ENCODE measurements at regions not wholly inside any gene's neighbourhood (a gene's known extent, or its start where the extent isn't known, plus 50 kb on each side); places are given as distances from the start of the nearest gene placed in this dataset.

GRCh38 chr10:4645836-4646235, 180.2 kb upstream of the AKR1E2 start:
- Histone ChIP-seq H3K9ac (replicated peaks; ENCODE audit: extremely low read depth, insufficient read depth, low read length) (no peak overlapping the region), H2AFZ (ENCODE audit: low read depth, low read length) (no peak overlapping the region), H4K20me1 (replicated peaks; ENCODE audit: control insufficient read depth, extremely low read depth, insufficient read depth, low read length) (no peaks in the 10 kb centered on the region), H3K27me3 (ENCODE audit: control insufficient read depth in 2 of 2, insufficient read depth in 2 of 2, low read length in 2 of 2) (no peaks in the 10 kb centered on the region), H3K4me3 (replicated peaks in 1 of 3; ENCODE audit: insufficient read depth in 1 of 3, low read depth in 1 of 3, low read length in 3 of 3) (no peak overlapping the region), H3K4me1 (ENCODE audit: control insufficient read depth, extremely low read depth, insufficient read depth, low read length) (peaks cover 28% of the 10 kb centered on the region), H3K27ac (ENCODE audit: insufficient read depth, low read depth, low read length) (no peak overlapping the region), H3K9me1 (replicated peaks; ENCODE audit: control insufficient read depth, extremely low read depth, insufficient read depth, low read length) (no peaks in the 10 kb centered on the region), H3K79me2 (ENCODE audit: control insufficient read depth, insufficient read depth, low read length) (no peaks in the 10 kb centered on the region), H3K4me2 (ENCODE audit: insufficient read depth, low read length) (no peak overlapping the region), H3K9me3 (replicated peaks; ENCODE audit: control insufficient read depth, insufficient read depth, low read length) (no peaks in the 10 kb centered on the region), H3K36me3 (ENCODE audit: control insufficient read depth in 2 of 2, extremely low read depth in 1 of 2, insufficient read depth in 2 of 2, low read length in 2 of 2) (peaks cover 0 to 2% of the 10 kb centered on the region in 2 experiments)
- TF ChIP-seq CTCF (IDR thresholded peaks at IDR 0.05; ENCODE audit: extremely low read depth in 1 of 2, insufficient read depth in 1 of 2, low read depth in 1 of 2, low read length in 2 of 2) (no peak), EZH2 (IDR thresholded peaks at IDR 0.05; ENCODE audit: borderline replicate concordance, low read depth, low read length, severe bottlenecking) (no peak), MAX (IDR thresholded peaks at IDR 0.05; ENCODE audit: insufficient read depth, insufficient read length) (no peak), FOS (IDR thresholded peaks at IDR 0.05; ENCODE audit: borderline replicate concordance, insufficient read depth, low read length) (no peak)
- ChIA-PET POLR2A (no interaction called here), CTCF (interaction anchor here (0.7 kb wide), 1 partner anchor 183 kb away, joined by 3 read pairs; no protein-coding TSS in a partner anchor)
- dilution Hi-C loops (cut with MboI; ENCODE audit: extremely low pct_ligation_motif_present, low sequenced_read_pairs) (no loop called here), intact Hi-C loops (cut with micrococcal nuclease) (loop anchor here (5.0 kb wide), 2 partner anchors 104 to 194 kb away; no protein-coding TSS in a partner anchor)
- no peak for FAIRE-seq
- no TSS peak for BruUV-seq (replicated peaks)
- peak; percentile 49 for DNase-seq (ENCODE audit: low read depth, low spot score)

GRCh38 chr10:4643471-4643870, 182.5 kb upstream of the AKR1E2 start:
- POLR2A ChIA-PET = no interaction called here
- H3K27me3 ChIP-seq (ENCODE audit: control insufficient read depth in 2 of 2, insufficient read depth in 2 of 2, low read length in 2 of 2) = no peaks in the 10 kb centered on the region
- dilution Hi-C loops (cut with MboI; ENCODE audit: extremely low pct_ligation_motif_present, low sequenced_read_pairs) = no loop called here
- intact Hi-C loops (cut with micrococcal nuclease) = no loop called here
- peaks cover 0 to 5% of the 10 kb centered on the region in 2 experiments for H3K36me3 ChIP-seq (ENCODE audit: control insufficient read depth in 2 of 2, extremely low read depth in 1 of 2, insufficient read depth in 2 of 2, low read length in 2 of 2)
- peaks cover 19% of the 10 kb centered on the region for H3K4me1 ChIP-seq (ENCODE audit: control insufficient read depth, extremely low read depth, insufficient read depth, low read length)
- H3K27ac ChIP-seq (ENCODE audit: insufficient read depth, low read depth, low read length) = no peak overlapping the region
- H3K79me2 ChIP-seq (ENCODE audit: control insufficient read depth, insufficient read depth, low read length) = no peaks in the 10 kb centered on the region
- no peak for FAIRE-seq
- H3K9ac ChIP-seq (replicated peaks; ENCODE audit: extremely low read depth, insufficient read depth, low read length) = no peak overlapping the region
- no peaks in the 10 kb centered on the region for H3K9me3 ChIP-seq (replicated peaks; ENCODE audit: control insufficient read depth, insufficient read depth, low read length)
- no peak overlapping the region for H2AFZ ChIP-seq (ENCODE audit: low read depth, low read length)
- H4K20me1 ChIP-seq (replicated peaks; ENCODE audit: control insufficient read depth, extremely low read depth, insufficient read depth, low read length) = no peaks in the 10 kb centered on the region
- DNase-seq (ENCODE audit: low read depth, low spot score) = no peak
- CTCF ChIA-PET = no interaction called here
- no TSS peak for BruUV-seq (replicated peaks)
- TF ChIP-seq GATA2 (IDR thresholded peaks at IDR 0.05; ENCODE audit: insufficient read depth, insufficient read length, low read depth, low read length) (no peak), POLR2AphosphoS5 (IDR thresholded peaks at IDR 0.05; ENCODE audit: insufficient read depth, low read depth, low read length) (no peak), JUN (IDR thresholded peaks at IDR 0.05; ENCODE audit: borderline replicate concordance, insufficient read depth, insufficient read length, low read depth) (no peak), EZH2 (IDR thresholded peaks at IDR 0.05; ENCODE audit: borderline replicate concordance, low read depth, low read length, severe bottlenecking) (no peak), CTCF (IDR thresholded peaks at IDR 0.05; ENCODE audit: extremely low read depth in 1 of 2, insufficient read depth in 1 of 2, low read depth in 1 of 2, low read length in 2 of 2) (no peak), MYC (IDR thresholded peaks at IDR 0.05; ENCODE audit: low read depth, low read length) (no peak), POLR2A (IDR thresholded peaks at IDR 0.05; ENCODE audit: low read depth, low read length) (no peak), MAX (IDR thresholded peaks at IDR 0.05; ENCODE audit: insufficient read depth, insufficient read length) (no peak), FOS (IDR thresholded peaks at IDR 0.05; ENCODE audit: borderline replicate concordance, insufficient read depth, low read length) (no peak)
- H3K4me3 ChIP-seq (replicated peaks in 1 of 3; ENCODE audit: insufficient read depth in 1 of 3, low read depth in 1 of 3, low read length in 3 of 3) = no peak overlapping the region
- H3K9me1 ChIP-seq (replicated peaks; ENCODE audit: control insufficient read depth, extremely low read depth, insufficient read depth, low read length) = no peaks in the 10 kb centered on the region
- H3K4me2 ChIP-seq (ENCODE audit: insufficient read depth, low read length) = no peak overlapping the region
